GM19395 (cell line): ENCODE measurements at regions not wholly inside any gene's neighbourhood (a gene's known extent, or its start where the extent isn't known, plus 50 kb on each side); places are given as distances from the start of the nearest gene placed in this dataset.

ENCODE experiments used
- ATAC-seq: cut with Tn5 transposase; IDR thresholded peaks from one replicate; pipeline ENCODE4 v1.9.1; 2021; ENCODE audit warnings: mild to moderate bottlenecking, moderate library complexity; ENCODE audit not compliant: unreplicated experiment

GRCh38 chr6:84467296-84467695 is 239.9 kb upstream of the CEP162 start:
- ATAC-seq, result no peak

GRCh38 chr6:84466511-84466910 is 239.1 kb upstream of the CEP162 start:
- no peak for ATAC-seq

GRCh38 chr6:84464471-84464870 is 237.0 kb upstream of the CEP162 start:
- no peak for ATAC-seq

GRCh38 chr6:84462698-84463097 is 235.3 kb upstream of the CEP162 start:
- ATAC-seq, result no peak

GRCh38 chr6:84461461-84461860 is 234.0 kb upstream of the CEP162 start:
- no peak for ATAC-seq

GRCh38 chr6:84460491-84460890 is 233.0 kb upstream of the CEP162 start:
- no peak for ATAC-seq

- no peak for ATAC-seq
Observed at GRCh38 chr6:84459401-84459800, 232.0 kb upstream of the CEP162 start.

GRCh38 chr6:84458271-84458670 is 230.8 kb upstream of the CEP162 start:
- ATAC-seq, result no peak

GRCh38 chr6:84457276-84457675 is 229.8 kb upstream of the CEP162 start:
- no peak for ATAC-seq

- ATAC-seq, result no peak
Observed at GRCh38 chr6:84456803-84457202, 229.4 kb upstream of the CEP162 start.

GRCh38 chr6:84455511-84456029 is 228.1 kb upstream of the CEP162 start:
- ATAC-seq, result no peak

GRCh38 chr6:84453499-84453898 is 226.1 kb upstream of the CEP162 start:
- no peak for ATAC-seq

- ATAC-seq, result no peak
Observed at GRCh38 chr6:84450018-84450417, 222.6 kb upstream of the CEP162 start.

GRCh38 chr6:84449220-84449619 is 221.8 kb upstream of the CEP162 start:
- no peak for ATAC-seq

- no peak for ATAC-seq
Observed at GRCh38 chr6:84448331-84448730, 220.9 kb upstream of the CEP162 start.

GRCh38 chr6:84447651-84448050 is 220.2 kb upstream of the CEP162 start:
- no peak for ATAC-seq

GRCh38 chr6:84445068-84445467 is 217.6 kb upstream of the CEP162 start:
- no peak for ATAC-seq

- ATAC-seq, result no peak
Observed at GRCh38 chr6:84442208-84442607, 214.8 kb upstream of the CEP162 start.

- ATAC-seq, result no peak
Observed at GRCh38 chr6:84441456-84441855, 214.0 kb upstream of the CEP162 start.

- no peak for ATAC-seq
Observed at GRCh38 chr6:84434550-84434949, 207.1 kb upstream of the CEP162 start.

- ATAC-seq, result no peak
Observed at GRCh38 chr6:84432619-84433018, 205.2 kb upstream of the CEP162 start.

GRCh38 chr6:84428300-84428907 is 201.0 kb upstream of the CEP162 start:
- ATAC-seq, result no peak
